Nephron (organoid): ENCODE measurements at regions not wholly inside any gene's neighbourhood (a gene's known extent, or its start where the extent isn't known, plus 50 kb on each side); places are given as distances from the start of the nearest gene placed in this dataset.

Experiments
- H3K27ac Mint-ChIP-seq, 3 experiments: 2 replicates each; pipeline ENCODE4 v1.8.0; 2020; ENCODE audit warnings: mixed read lengths in 3 of 3, mild to moderate bottlenecking in 2 of 3, moderate library complexity in 1 of 3
- H3K27me3 Mint-ChIP-seq: 2 replicates; pipeline ENCODE4 v1.8.0; 2021; ENCODE audit warnings: low read depth, mild to moderate bottlenecking, moderate library complexity, mixed read lengths
- H3K36me3 Mint-ChIP-seq: 2 replicates; pipeline ENCODE4 v1.8.0; 2020; ENCODE audit warnings: low read depth, mixed read lengths
- H3K4me1 Mint-ChIP-seq: 2 replicates; pipeline ENCODE4 v1.8.0; 2020; ENCODE audit warnings: mixed read lengths
- H3K4me3 Mint-ChIP-seq, 3 experiments: 2 replicates each; pipeline ENCODE4 v1.8.0; 2020; ENCODE audit warnings: mild to moderate bottlenecking in 3 of 3, mixed read lengths in 3 of 3, moderate library complexity in 2 of 3
- H3K9me3 Mint-ChIP-seq: 2 replicates; pipeline ENCODE4 v1.8.0; 2020; ENCODE audit warnings: mixed read lengths
- TF ChIP-seq, protein P1 (sequence below), 3 experiments: fragments of 200-600 bp; sonication (generic); IDR thresholded peaks; one replicate each; pipeline ENCODE4 v1.5.0; 2021; ENCODE audit warnings: antibody characterized with exemption in 3 of 3; ENCODE audit not compliant: unreplicated experiment in 3 of 3

DNA sequence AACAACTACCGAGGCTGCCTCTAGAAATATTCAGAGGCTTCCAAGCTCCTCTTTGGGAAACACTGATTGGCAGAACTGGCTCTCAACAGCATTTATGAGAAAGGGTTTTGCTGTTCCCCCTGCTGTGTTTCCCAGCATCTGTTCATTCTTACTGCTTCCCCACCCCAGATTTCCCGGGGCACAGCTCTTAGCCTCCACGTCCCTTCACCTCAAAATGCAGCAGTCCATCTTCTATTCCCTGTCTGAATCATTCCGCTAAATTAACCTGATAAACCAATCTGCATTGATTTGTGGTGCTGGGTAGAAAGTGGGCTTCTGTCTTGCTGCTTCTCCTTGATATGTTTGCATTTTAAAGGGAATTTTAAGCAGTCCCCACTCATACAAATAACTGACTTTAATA, 67.4 kb downstream of the PLK2 start:
- Mint-ChIP-seq H3K27me3 (no peaks in the 10 kb centered on the region), H3K27ac (no peak overlapping the region), H3K4me1 (no peaks in the 10 kb centered on the region), H3K4me3 (no peak overlapping the region), H3K36me3 (no peaks in the 10 kb centered on the region), H3K9me3 (peaks cover 7% of the 10 kb centered on the region)
- TF ChIP-seq, protein P1, sequence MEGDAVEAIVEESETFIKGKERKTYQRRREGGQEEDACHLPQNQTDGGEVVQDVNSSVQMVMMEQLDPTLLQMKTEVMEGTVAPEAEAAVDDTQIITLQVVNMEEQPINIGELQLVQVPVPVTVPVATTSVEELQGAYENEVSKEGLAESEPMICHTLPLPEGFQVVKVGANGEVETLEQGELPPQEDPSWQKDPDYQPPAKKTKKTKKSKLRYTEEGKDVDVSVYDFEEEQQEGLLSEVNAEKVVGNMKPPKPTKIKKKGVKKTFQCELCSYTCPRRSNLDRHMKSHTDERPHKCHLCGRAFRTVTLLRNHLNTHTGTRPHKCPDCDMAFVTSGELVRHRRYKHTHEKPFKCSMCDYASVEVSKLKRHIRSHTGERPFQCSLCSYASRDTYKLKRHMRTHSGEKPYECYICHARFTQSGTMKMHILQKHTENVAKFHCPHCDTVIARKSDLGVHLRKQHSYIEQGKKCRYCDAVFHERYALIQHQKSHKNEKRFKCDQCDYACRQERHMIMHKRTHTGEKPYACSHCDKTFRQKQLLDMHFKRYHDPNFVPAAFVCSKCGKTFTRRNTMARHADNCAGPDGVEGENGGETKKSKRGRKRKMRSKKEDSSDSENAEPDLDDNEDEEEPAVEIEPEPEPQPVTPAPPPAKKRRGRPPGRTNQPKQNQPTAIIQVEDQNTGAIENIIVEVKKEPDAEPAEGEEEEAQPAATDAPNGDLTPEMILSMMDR (IDR thresholded peaks at IDR 0.05; ENCODE audit: unreplicated experiment in 3 of 3) = no peak

DNA sequence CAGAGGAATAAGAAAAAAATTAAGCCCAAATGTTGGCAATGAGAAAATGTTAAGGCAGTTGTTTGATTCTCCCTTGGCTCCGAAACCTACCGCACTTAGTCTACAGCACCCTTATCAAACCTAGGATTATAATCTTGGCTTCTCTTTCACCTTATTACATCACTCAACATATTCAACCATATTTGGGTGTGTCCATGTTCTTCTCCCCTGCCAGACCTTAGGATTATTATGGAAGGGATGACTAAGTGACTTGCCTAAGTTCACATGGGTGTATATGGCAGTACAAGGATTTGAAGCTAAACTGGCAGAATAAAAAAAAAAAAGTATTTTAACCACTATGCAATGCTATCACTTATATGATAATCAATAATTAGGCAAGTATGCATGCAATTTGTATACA, 76.4 kb downstream of the PLK2 start:
- H3K9me3 Mint-ChIP-seq = peaks cover 31% of the 10 kb centered on the region
- no peak overlapping the region for H3K4me3 Mint-ChIP-seq
- no peak overlapping the region for H3K27ac Mint-ChIP-seq

DNA sequence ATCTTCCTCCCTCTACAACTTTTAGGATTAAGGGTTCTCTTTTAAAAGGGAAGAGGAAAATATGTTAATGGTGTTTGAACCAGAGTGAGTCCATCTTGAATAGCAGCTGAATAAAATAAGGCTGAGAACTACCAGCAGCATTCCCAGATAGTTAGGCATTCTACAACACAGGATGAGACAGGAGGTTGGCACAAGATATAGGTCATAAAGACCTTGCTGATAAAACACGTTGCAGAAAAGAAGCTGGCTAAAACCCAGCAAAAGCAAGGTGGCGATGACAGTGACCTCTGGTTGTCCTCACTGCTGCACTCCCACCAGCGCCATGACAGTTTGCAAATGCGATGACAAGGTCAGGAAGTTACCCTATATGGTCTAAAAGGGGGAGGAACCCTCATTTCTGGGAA, 77.8 kb downstream of the PLK2 start:
- Mint-ChIP-seq H3K4me1 (no peaks in the 10 kb centered on the region), H3K27ac (no peak overlapping the region), H3K27me3 (no peaks in the 10 kb centered on the region), H3K4me3 (no peak overlapping the region), H3K9me3 (peaks cover 39% of the 10 kb centered on the region), H3K36me3 (peaks cover 13% of the 10 kb centered on the region)
- TF ChIP-seq, protein P1 (IDR thresholded peaks at IDR 0.05; ENCODE audit: unreplicated experiment in 3 of 3) = no peak

More for the DNA sequence above, 76.4 kb downstream of the PLK2 start:
- no peaks in the 10 kb centered on the region for H3K27me3 Mint-ChIP-seq
- H3K36me3 Mint-ChIP-seq = peaks cover 9% of the 10 kb centered on the region
- H3K4me1 Mint-ChIP-seq = no peaks in the 10 kb centered on the region
- TF ChIP-seq, protein P1 (IDR thresholded peaks at IDR 0.05; ENCODE audit: unreplicated experiment in 3 of 3) = no peak

DNA sequence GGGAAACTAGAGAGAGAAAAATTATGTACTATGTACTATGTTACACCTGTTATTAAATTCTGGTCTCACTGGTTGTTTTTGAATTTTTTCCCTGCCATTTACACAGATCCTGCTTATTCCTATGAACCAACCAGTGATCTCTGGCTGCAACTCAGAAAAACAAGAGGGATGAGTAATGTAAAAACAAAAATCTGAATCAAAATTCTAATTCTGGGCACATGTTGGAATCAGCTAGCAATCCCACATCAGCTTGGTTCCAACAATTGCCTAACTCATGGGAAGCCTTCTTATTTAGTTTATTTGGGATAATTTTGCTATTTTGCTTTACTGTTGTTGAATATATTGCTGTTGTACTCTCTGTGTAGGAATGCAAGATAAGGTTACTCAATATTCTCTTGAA, 78.3 kb downstream of the PLK2 start:
- Mint-ChIP-seq H3K27ac (no peak overlapping the region), H3K36me3 (peaks cover 13% of the 10 kb centered on the region), H3K4me3 (no peak overlapping the region), H3K9me3 (peaks cover 41% of the 10 kb centered on the region), H3K27me3 (no peaks in the 10 kb centered on the region), H3K4me1 (no peaks in the 10 kb centered on the region)
- TF ChIP-seq, protein P1 (IDR thresholded peaks at IDR 0.05; ENCODE audit: unreplicated experiment in 3 of 3) = no peak

- Mint-ChIP-seq H3K4me1 (no peaks in the 10 kb centered on the region), H3K27me3 (no peaks in the 10 kb centered on the region), H3K4me3 (no peak overlapping the region), H3K9me3 (peaks cover 48% of the 10 kb centered on the region), H3K36me3 (peaks cover 13% of the 10 kb centered on the region), H3K27ac (no peak overlapping the region)
- TF ChIP-seq, protein P1 (IDR thresholded peaks at IDR 0.05; ENCODE audit: unreplicated experiment in 3 of 3) = no peak
Observed at GRCh38 chr5:58380655-58381054, 79.2 kb downstream of the PLK2 start.

DNA sequence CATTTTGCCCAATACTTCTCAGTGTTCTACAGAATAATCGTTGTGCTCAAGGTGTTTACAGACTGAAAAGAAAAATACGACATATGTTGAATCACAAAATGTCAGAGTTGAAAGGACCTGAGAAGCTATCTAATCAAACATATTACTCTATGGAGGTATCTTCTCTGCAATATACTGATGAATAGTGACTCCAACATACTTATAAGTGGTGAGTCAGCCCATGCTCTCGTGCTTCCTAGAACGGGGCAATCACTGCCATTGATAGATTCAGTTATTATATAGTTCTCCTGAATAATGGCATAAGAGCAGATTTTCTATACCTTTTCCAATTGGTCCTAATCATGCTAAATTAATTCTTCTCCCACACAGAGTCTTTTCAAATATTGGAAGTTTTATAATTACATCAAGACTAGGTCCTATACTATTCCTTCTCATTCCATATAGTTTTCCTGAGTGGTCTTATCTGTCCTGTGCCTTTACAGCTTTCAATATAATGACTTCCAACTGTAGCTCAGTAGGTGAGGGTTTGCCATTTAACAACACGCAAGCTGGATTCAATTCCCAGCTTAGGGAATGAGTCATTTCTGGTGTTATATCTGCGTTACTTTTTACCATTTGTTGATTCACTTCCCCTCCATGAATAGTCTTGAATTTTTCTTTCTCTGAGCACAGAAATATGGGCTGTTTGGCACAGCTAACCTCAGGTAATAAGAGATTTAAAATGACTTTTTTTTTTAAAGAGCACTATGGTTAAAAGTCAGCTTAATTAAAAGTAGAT, 81.1 kb downstream of the PLK2 start:
- TF ChIP-seq, protein P1 (IDR thresholded peaks at IDR 0.05; ENCODE audit: unreplicated experiment in 3 of 3) = no peak
- Mint-ChIP-seq H3K4me1 (no peaks in the 10 kb centered on the region), H3K27me3 (no peaks in the 10 kb centered on the region), H3K9me3 (peaks cover 58% of the 10 kb centered on the region), H3K36me3 (peaks cover 13% of the 10 kb centered on the region), H3K4me3 (no peak overlapping the region), H3K27ac (no peak overlapping the region)
